NB4 (cell line): ENCODE measurements at regions not wholly inside any gene's neighbourhood (a gene's known extent, or its start where the extent isn't known, plus 50 kb on each side); places are given as distances from the start of the nearest gene placed in this dataset.

Experiments
- DNase-seq: peaks from one replicate; pipeline ENCODE4 v3.0.0; 2010; ENCODE audit warnings: low read depth
- H3K4me3 ChIP-seq: one replicate; pipeline ENCODE4 v1.5.1; 2011; ENCODE audit warnings: mild to moderate bottlenecking, low read depth, low read length, moderate library complexity
- MYC ChIP-seq: IDR thresholded peaks from 2 replicates; pipeline ENCODE4 v1.6.1; 2011; ENCODE audit warnings: low read depth, low read length
- POLR2A ChIP-seq: IDR thresholded peaks from 2 replicates; pipeline ENCODE4 v1.6.1; 2011; ENCODE audit warnings: mild to moderate bottlenecking; ENCODE audit not compliant: insufficient read length; ENCODE audit errors: extremely low read depth
- TF ChIP-seq, protein P1 (sequence below): IDR thresholded peaks from one replicate; pipeline ENCODE4 v1.5.1; 2012; ENCODE audit warnings: low read depth, low read length
- TF ChIP-seq, protein P2 (sequence below): IDR thresholded peaks from 2 replicates; pipeline ENCODE4 v1.6.1; 2011; ENCODE audit warnings: low read depth, low read length

DNA sequence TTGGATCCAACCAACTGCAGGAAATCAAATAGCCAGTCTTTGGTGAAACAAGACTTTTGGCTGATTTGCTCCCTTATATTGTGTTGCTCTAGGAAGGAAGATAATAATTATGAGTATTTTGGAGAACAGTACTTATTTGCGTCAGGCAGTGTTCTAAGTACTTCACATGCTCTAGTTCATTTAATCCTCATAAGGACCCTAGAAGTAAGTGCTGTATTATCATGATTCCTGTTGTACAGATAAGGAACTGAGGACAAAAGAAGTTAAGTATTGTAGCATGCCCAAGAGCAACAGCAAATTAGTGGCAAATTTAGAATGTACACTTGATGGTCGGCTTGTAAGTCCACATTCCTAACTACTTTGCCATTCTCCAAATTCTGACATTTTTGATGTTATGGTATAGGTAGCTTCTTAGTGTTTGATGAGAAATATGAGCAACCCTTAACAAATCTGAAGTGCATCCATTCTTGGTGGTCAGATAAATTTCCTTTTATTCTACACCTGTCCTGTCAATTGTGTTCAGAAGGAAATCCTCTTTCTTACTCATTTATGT lies 72.0 kb downstream of the SPRY1 start:
- TF ChIP-seq MYC, result no peak
- TF ChIP-seq, protein P1, sequence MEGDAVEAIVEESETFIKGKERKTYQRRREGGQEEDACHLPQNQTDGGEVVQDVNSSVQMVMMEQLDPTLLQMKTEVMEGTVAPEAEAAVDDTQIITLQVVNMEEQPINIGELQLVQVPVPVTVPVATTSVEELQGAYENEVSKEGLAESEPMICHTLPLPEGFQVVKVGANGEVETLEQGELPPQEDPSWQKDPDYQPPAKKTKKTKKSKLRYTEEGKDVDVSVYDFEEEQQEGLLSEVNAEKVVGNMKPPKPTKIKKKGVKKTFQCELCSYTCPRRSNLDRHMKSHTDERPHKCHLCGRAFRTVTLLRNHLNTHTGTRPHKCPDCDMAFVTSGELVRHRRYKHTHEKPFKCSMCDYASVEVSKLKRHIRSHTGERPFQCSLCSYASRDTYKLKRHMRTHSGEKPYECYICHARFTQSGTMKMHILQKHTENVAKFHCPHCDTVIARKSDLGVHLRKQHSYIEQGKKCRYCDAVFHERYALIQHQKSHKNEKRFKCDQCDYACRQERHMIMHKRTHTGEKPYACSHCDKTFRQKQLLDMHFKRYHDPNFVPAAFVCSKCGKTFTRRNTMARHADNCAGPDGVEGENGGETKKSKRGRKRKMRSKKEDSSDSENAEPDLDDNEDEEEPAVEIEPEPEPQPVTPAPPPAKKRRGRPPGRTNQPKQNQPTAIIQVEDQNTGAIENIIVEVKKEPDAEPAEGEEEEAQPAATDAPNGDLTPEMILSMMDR, result no peak
- no peak overlapping the region for H3K4me3 ChIP-seq
- DNase-seq, result no peak

DNA sequence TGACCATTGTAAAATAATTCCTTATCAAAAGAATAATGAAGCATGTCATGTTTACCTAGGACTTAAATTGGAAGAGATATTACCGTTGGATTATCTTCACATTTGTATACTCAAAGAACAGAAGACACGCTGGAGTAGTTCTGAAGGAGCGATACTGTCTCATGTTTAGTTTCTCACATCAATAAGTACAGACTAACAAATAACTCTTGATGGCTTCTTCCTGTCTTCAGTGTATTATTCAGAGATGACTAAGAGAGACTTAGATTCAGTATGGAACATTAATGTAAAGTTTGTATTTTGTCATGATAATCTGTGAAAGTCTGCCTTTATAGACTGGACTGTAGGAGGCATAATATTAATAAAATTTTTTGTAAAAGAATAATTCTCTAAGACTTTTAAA lies 72.7 kb downstream of the SPRY1 start:
- DNase-seq, result no peak
- TF ChIP-seq MYC, result no peak
- TF ChIP-seq POLR2A, result no peak
- TF ChIP-seq, protein P1, result no peak
- TF ChIP-seq, protein P2, sequence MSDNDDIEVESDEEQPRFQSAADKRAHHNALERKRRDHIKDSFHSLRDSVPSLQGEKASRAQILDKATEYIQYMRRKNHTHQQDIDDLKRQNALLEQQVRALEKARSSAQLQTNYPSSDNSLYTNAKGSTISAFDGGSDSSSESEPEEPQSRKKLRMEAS, result no peak
- H3K4me3 ChIP-seq, result no peak overlapping the region

DNA sequence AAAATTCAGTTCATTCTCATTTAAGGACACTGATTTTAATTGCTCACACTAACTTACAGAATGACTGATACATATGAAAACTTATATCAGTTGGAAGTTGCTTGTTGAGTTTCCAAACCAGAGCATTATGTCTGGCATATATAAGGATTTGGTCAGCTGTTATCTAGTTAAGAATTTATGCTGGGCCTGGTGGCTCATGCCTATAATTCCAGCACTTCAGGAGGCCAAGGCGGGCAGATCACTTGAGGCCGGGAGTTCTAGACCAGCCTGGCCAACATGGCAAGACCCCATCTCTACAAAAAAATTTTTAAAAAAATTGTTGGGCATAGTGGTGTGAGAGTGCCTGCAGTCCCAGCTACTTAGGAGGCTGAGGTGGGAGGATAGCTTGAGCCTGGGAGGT lies 73.1 kb downstream of the SPRY1 start:
- no peak overlapping the region for H3K4me3 ChIP-seq
- DNase-seq, result no peak
- TF ChIP-seq, protein P1, result no peak
- TF ChIP-seq MYC (no peak), POLR2A (no peak)
- TF ChIP-seq, protein P2, result no peak

DNA sequence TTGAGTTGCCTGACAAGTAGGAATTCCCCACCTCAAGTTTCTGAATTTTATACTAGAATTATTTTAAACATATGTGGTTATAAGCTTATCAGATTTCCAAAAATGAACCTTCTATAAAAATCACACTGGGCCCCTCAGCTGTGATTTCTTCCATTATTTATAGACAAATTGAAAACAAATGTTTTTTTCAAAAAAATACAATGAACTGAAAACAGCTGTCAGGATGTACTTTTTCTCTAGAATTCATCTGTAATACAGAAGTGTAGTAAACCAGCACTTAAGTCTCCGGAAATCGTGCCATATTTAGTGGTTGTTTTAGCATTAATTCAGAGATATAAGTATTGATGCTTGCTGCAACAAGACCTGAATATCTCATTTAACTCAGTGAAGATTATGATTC lies 74.0 kb downstream of the SPRY1 start:
- DNase-seq, result no peak
- TF ChIP-seq MYC (no peak), POLR2A (no peak)
- TF ChIP-seq, protein P2, result no peak
- TF ChIP-seq, protein P1, result no peak
- no peak overlapping the region for H3K4me3 ChIP-seq

DNA sequence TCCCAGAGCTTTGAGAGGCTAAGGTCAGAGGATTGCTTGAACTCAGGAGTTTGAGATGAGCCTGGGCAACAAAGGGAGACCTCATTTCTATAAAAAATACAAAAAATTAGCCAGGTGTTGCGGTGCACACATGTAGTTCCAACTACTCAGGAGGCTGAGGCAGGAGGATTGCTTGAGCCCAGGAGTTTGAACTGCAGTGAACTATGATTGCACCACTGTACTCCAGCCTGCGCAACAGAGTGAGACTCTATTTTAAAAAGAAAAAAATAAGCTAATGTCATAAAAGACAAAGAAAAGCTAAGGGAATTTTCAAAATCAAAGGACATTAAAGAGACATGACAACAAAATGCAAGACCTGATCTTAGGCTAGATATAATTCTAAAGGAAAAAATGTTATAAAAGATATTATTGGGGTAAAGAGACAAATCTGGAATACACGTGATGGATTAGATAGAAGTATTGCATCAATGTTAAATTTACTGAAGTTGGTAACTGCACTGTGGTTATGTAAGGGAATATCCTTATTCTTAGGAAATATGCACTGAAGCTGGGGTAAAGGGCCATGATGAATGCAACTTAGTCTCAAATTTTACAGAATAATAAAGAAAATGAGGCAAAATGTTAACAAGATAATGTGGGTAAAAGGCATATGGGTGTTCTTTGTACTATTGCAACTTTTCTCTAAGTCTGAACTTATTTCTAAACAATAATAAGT lies 75.2 kb downstream of the SPRY1 start:
- no peak overlapping the region for H3K4me3 ChIP-seq
- TF ChIP-seq POLR2A (no peak), MYC (no peak)
- TF ChIP-seq, protein P2, result no peak
- TF ChIP-seq, protein P1, result no peak
- DNase-seq, result peak; percentile 28
